ENCODE measurements at regions not wholly inside any gene's neighbourhood (a gene's known extent, or its start where the extent isn't known, plus 50 kb on each side); places are given as distances from the start of the nearest gene placed in this dataset.

DNA sequence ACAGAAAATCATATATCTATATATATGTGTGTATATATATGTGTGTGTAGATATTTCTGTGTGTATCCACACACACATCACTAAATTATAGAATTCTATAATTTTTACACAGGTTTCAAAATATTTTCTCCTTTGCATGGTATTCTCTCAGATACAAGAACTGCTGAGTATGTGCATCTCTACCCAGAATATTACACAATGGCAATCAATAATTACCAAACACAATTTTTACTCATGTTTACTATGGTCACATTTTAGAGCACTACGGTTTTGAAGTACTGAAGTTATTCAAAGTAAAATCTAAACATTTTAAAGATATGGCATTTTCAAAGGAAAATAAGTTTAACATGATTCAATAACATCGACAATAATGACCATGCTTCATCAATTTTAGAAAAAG lies 258.5 kb downstream of the PAX3 start:
- DNase-seq (ENCODE audit: low spot score): no peak
- TF ChIP-seq, protein P1, sequence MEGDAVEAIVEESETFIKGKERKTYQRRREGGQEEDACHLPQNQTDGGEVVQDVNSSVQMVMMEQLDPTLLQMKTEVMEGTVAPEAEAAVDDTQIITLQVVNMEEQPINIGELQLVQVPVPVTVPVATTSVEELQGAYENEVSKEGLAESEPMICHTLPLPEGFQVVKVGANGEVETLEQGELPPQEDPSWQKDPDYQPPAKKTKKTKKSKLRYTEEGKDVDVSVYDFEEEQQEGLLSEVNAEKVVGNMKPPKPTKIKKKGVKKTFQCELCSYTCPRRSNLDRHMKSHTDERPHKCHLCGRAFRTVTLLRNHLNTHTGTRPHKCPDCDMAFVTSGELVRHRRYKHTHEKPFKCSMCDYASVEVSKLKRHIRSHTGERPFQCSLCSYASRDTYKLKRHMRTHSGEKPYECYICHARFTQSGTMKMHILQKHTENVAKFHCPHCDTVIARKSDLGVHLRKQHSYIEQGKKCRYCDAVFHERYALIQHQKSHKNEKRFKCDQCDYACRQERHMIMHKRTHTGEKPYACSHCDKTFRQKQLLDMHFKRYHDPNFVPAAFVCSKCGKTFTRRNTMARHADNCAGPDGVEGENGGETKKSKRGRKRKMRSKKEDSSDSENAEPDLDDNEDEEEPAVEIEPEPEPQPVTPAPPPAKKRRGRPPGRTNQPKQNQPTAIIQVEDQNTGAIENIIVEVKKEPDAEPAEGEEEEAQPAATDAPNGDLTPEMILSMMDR (IDR thresholded peaks at IDR 0.05; ENCODE audit: extremely low read depth, insufficient read depth, missing control alignments): no peak
- in situ Hi-C loops (cut with MboI; ENCODE audit: low pct_unique_long_range_greater_than_20kb, low sequenced_read_pairs, unreplicated experiment): no loop called here

DNA sequence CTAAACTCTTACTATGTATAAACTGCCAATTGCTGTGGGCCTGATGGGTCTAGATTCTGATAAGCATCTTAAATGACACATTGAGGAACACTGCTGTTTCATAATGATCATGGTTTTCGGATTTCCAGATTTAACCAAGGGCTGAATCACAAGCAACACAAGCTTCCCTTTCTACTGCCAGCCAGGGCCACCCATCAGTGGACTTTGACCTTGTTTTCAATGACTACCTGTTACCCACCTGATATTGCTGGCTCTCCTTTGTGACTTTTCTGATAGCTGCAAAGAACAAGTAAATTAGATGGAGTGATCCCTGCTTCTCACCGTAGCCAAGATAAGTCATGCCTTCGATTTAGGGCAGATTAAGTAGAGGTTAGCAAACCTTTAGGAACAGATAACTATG lies 259.0 kb downstream of the PAX3 start:
- in situ Hi-C loops (cut with MboI; ENCODE audit: low pct_unique_long_range_greater_than_20kb, low sequenced_read_pairs, unreplicated experiment): no loop called here
- TF ChIP-seq, protein P1 (IDR thresholded peaks at IDR 0.05; ENCODE audit: extremely low read depth, insufficient read depth, missing control alignments): no peak
- DNase-seq (ENCODE audit: low spot score): no peak

DNA sequence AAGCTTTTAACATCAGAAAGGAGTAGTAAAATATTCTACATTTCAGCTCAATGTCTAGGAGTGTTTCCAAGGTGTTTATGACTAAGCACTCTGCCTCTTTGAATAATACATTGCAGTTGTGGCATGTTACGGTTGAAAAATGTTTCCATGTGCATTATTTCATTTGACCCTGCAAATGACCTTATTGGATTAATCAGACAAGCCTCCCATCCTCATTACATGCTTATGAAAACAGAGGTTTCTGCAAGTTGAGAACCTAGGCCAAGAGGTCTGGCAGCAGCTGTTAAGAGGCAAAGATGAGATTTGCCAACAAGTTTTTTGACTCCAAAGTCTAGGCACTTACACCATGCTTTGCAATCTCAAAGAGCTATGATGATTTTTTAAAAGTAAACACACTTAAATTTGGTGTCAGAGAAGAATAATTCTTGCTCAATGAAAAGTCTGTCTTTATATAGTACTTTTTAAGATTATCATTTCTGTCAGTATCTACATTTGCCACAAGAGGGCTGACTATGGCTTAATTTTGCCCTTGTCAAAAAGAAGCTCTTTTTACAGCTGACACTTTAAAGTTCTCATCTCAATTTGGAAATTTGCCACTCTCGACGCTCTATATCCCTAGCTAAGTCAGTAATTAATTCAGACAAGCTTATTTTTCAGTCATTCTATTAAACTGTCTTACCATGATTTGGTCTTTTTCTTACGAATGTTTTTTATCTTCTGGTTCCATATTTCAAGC lies 260.6 kb downstream of the PAX3 start:
- no peak for DNase-seq (ENCODE audit: low spot score)
- TF ChIP-seq, protein P1 (IDR thresholded peaks at IDR 0.05; ENCODE audit: extremely low read depth, insufficient read depth, missing control alignments): peak; percentile 19
- in situ Hi-C loops (cut with MboI; ENCODE audit: low pct_unique_long_range_greater_than_20kb, low sequenced_read_pairs, unreplicated experiment): no loop called here

DNA sequence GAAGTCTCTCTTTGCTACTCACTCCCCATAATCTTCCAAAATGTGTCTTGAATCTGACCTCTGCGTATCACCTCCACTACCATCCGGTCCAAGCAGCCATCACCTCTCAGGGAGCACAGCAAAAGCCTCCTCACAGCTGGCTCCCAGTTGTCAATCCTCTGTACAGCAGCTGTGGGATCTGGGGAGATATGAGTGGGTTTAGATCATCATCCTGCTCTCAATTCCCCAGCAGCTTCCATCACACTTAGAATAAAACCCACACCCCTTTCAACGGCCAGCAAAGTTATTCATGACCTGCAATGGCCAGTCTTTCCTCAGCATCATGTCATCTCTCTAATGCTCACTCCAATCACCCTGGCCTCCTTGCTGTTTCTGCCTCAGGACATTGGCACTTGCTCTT lies 261.6 kb downstream of the PAX3 start:
- TF ChIP-seq, protein P1 (IDR thresholded peaks at IDR 0.05; ENCODE audit: extremely low read depth, insufficient read depth, missing control alignments): no peak
- no peak for DNase-seq (ENCODE audit: low spot score)
- in situ Hi-C loops (cut with MboI; ENCODE audit: low pct_unique_long_range_greater_than_20kb, low sequenced_read_pairs, unreplicated experiment): no loop called here

DNA sequence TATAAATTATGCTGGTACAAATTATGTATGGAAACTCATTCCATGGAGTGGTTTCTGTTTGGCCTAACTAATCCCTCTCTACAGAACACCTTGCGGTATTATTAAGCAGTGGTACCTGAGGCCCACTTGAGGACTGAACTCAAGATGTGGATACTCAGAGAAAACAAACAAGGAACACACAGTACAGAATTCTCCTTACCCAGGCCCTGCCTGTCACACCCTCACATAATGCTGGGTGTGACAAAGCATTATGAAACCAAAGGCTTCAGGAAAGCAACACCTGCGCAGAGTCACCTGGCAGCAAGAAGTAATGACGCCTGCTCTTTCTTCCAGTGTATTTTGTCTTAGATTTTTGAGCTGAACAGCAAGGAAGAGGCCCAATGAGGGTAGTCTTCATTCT lies 264.7 kb downstream of the PAX3 start:
- in situ Hi-C loops (cut with MboI; ENCODE audit: low pct_unique_long_range_greater_than_20kb, low sequenced_read_pairs, unreplicated experiment): no loop called here
- TF ChIP-seq, protein P1 (IDR thresholded peaks at IDR 0.05; ENCODE audit: extremely low read depth, insufficient read depth, missing control alignments): no peak
- no peak for DNase-seq (ENCODE audit: low spot score)

DNA sequence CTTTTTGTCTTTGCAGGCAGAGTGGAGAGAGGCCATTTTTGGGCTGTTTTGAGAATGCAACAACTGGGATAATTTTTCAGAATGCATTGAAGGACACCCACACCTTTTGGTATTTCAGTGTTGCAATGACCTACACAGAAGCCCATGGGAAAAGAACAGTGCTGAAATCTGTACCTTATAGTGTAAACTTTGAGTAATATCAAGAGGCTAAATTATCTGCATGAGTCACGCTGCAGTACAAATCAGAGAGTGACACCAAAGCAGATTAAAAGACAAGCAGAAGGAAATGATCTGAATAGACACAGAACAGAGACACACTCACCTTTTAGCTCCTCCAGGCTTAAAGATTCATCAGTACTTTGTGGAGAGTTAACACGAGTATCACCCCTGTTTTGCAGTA lies 265.3 kb downstream of the PAX3 start:
- TF ChIP-seq, protein P1 (IDR thresholded peaks at IDR 0.05; ENCODE audit: extremely low read depth, insufficient read depth, missing control alignments): no peak
- in situ Hi-C loops (cut with MboI; ENCODE audit: low pct_unique_long_range_greater_than_20kb, low sequenced_read_pairs, unreplicated experiment): no loop called here
- DNase-seq (ENCODE audit: low spot score): no peak
